ENCODE measurements at regions not wholly inside any gene's neighbourhood (a gene's known extent, or its start where the extent isn't known, plus 50 kb on each side); places are given as distances from the start of the nearest gene placed in this dataset.
"Not testable (repeated sequence)": the region's sequence is repeated elsewhere in the genome, so short reads cannot be mapped to it uniquely, and the experiment has no call there.

- no peak for DNase-seq
Measured at GRCh38 chr3:13766128-13766527, 113.7 kb downstream of the WNT7A start.

- DNase-seq: no peak
Measured at GRCh38 chr3:13764161-13764560, 115.7 kb downstream of the WNT7A start.

- no peak for DNase-seq
Measured at GRCh38 chr3:13762906-13763305, 117.0 kb downstream of the WNT7A start.

GRCh38 chr3:13750731-13751130 lies 129.1 kb downstream of the WNT7A start:
- DNase-seq: no peak

GRCh38 chr3:13750215-13750614 lies 129.7 kb downstream of the WNT7A start:
- DNase-seq: no peak

GRCh38 chr3:13749063-13749764 lies 130.7 kb downstream of the WNT7A start:
- DNase-seq: no peak

- DNase-seq: no peak
Measured at GRCh38 chr3:13748276-13748879, 131.5 kb downstream of the WNT7A start.

- DNase-seq: no peak
Measured at GRCh38 chr3:13747627-13748026, 132.2 kb downstream of the WNT7A start.

- no peak for DNase-seq
Measured at GRCh38 chr3:13746385-13746784, 133.5 kb downstream of the WNT7A start.

- DNase-seq: no peak
Measured at GRCh38 chr3:13745636-13746035, 134.2 kb downstream of the WNT7A start.

- no peak for DNase-seq
Measured at GRCh38 chr3:13740795-13741194, 139.1 kb downstream of the WNT7A start.

- not testable (repeated sequence) for DNase-seq
Measured at GRCh38 chr3:13733726-13734125, 146.1 kb downstream of the WNT7A start.

GRCh38 chr3:13728487-13728886 lies 151.4 kb downstream of the WNT7A start:
- DNase-seq: no peak

- no peak for DNase-seq
Measured at GRCh38 chr3:13727890-13728289, 152.0 kb downstream of the WNT7A start.

GRCh38 chr3:13723676-13724207 lies 156.1 kb downstream of the WNT7A start:
- DNase-seq: no peak

GRCh38 chr3:13722178-13722577 lies 157.7 kb downstream of the WNT7A start:
- no peak for DNase-seq

- DNase-seq: no peak
Measured at GRCh38 chr3:13718436-13718835, 161.4 kb downstream of the WNT7A start.

GRCh38 chr3:13718000-13718399 lies 161.9 kb downstream of the WNT7A start:
- DNase-seq: no peak

- DNase-seq: no peak
Measured at GRCh38 chr3:13717222-13717895, 162.5 kb downstream of the WNT7A start.

- no peak for DNase-seq
Measured at GRCh38 chr3:13716540-13717221, 163.2 kb downstream of the WNT7A start.

- DNase-seq: no peak
Measured at GRCh38 chr3:13715961-13716360, 163.9 kb downstream of the WNT7A start.
